GM20431 (cell line): ENCODE measurements at regions not wholly inside any gene's neighbourhood (a gene's known extent, or its start where the extent isn't known, plus 50 kb on each side); places are given as distances from the start of the nearest gene placed in this dataset.

Experiments
- in situ Hi-C: fragments of 300-500 bp; cut with MseI, MboI; formaldehyde crosslinking; loops from one replicate; pipeline ENCODE4 v1.15.0; 2020; ENCODE audit warnings: low sequenced_read_pairs; ENCODE audit not compliant: unreplicated experiment

DNA sequence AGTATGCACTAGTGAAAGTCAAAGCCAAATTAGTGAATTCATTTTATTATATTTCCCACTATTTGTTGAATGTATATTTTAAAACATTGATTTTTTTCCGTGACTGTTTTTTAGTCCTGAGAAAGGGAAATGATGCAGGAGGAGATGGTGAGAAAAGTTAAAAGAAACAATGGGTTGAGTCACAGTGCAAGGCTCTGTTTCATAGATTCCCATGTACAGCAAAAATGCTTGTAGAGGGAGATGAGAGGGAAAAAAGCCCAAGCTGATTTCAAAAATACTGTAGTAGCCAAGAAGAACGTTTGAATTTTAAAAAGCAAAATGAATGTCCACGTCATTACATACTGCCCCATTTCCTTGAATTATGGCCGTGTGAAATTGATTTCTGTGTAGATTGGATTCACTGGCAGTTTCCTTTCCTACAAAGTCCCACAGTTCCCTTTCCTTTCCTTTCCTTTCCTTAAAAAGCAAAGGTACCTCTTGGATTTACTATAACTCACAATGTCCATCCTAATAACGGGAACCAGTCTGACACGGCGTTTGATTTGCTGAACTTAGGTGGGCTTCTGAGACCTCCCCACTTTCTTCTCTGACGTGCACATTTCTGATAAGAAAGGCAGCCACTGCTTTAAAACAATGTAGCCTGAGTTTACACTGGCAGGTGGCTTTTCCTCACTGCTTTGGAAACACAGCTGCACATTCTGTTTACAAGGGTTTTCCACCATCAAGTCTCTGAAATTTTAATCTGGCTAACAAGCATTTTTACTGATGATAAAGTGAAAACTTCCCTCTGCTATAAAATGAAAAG is 63.7 kb downstream of the SPCS3 start:
- in situ Hi-C loops, result loop anchor here (25.0 kb wide), 2 partner anchors 254 to 404 kb away; partner anchors contain the start of gene VEGFC

DNA sequence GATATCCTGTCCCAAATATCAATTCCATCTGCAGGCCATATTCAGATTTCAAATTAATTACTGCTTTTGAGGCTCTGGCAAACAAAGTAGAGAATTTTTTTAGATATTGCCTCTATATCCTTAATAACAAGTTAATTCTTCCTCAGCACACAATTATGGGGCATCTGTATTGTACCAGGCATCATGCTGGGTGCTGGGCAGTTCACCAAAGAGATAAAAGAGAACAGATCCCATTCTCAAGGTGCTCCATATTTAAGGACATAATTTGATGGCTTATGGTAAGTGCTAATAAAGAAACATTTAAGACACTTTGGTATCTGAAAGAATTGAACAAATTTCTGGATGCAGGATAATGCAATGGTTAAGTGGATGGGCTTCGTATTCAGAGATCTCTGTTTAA is 65.8 kb downstream of the SPCS3 start:
- in situ Hi-C loops, result loop anchor here (25.0 kb wide), 2 partner anchors 252 to 402 kb away; partner anchors contain the start of gene VEGFC

DNA sequence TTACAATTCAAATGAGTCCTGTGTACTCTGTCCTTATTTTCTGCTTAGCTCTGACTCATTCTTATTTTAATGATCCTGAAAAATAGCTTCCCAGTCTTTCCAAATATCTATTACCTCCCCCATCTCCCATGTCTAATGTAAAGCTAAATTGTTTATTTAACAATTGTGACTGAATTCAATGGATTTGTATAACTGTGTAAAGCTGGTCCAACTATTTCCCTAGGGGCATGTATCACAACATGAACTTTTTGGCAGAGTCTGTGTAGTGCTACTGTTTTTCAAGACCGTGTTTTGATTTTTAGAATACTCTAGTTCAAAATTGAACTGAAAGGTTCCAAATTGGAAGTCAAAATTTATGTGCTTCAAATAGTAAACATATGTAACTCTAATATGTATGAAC is 67.8 kb downstream of the SPCS3 start:
- in situ Hi-C loops, result loop anchor here (25.0 kb wide), 2 partner anchors 250 to 400 kb away; partner anchors contain the start of gene VEGFC

DNA sequence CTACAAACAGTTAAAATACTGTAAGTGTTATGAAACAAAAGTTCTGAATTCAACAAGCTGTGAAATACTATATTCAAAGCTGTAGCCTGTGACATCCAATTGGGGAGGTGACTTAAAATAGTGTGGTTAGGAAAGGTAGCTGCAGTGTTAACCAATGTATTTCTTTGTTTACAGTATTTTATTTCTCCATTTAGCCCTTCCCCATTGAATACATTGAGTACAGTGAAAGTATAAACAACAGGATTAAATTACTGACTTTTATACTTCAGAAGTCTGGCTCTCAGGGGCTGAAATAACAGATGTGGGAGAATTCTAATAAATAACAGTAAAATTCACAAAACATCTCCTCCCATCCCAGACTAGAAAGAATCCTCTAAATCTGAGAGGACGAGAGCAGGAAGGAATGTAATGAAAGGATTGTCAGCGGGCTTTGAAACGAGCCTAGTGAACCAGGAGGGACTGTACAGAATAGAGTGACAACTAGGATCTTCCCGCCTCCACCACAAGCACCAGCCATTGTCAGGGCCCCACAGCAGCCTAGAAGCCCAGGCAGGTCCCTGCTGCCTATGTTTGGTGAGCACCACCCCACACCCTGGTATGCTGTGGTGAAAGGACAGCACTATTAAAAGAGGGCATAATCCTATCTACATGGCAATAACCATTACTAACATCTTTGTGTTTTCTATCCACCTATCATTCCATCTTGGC is 73.7 kb downstream of the SPCS3 start:
- in situ Hi-C loops, result loop anchor here (25.0 kb wide), 2 partner anchors 244 to 394 kb away; partner anchors contain the start of gene VEGFC

DNA sequence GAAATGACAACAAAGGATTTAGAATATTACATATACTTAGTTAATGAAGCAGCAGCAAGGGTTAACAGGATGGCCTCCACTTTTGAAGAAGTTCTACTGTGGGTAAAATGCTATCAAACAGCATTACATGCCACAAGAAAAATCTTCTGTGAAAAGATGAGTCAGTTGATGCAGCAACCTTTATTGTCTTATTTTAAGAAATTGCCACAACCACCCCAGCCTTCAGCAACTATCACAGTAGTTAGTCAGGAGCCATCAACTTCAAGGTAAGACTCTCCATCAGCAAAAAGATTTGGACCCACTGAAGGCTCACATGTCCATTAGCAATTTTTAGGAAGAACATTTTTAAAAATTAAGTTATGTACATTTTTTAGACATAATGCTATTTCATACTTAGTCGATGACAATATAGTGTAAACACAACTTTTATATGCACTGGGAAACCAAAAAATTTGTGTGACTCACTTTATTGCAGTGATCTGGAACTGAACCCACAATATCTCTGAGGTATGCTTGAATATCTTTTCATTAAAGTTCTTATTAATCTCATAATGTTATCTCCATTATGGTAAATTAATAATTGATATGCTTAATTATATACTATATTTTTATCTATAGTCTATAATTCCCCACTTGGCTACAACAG is 81.2 kb downstream of the SPCS3 start:
- in situ Hi-C loops, result no loop called here

DNA sequence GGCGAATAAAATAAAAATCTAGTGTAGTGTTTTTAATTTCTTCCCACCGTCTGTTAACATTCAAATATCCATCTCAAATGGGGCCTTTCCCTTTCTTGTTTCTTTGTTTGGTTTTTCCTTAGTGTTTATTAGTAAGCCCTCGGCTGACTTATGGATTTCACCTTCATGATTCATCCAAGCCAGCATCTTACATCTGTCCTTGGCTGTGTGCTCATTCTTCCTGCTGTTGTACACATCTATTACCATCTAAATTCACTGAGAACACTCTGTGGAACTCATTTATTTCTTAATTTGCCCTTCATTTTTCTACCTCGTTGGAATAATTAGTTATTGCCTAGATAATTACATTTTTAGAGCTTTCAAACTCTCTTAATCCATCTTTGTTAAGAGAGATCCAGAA is 84.9 kb downstream of the SPCS3 start:
- in situ Hi-C loops, result no loop called here

DNA sequence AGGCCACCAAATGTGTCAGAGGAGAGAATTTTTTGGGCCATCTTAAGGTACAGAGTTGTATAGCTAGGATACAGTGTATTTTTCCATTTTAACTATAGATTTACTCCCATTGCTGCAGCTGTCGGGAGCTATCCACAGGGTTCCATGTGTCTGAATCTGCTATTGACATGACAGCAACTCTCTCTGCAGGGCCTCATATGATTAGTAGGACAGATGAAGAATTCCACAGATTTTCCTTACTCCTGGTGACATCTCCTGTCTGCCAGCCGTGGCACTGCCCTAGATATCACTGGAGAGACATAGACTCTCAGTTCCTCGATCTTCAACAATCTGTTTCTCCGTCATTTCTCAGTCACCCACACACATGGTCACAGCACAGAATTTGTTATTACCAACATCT is 86.5 kb downstream of the SPCS3 start:
- in situ Hi-C loops, result no loop called here

DNA sequence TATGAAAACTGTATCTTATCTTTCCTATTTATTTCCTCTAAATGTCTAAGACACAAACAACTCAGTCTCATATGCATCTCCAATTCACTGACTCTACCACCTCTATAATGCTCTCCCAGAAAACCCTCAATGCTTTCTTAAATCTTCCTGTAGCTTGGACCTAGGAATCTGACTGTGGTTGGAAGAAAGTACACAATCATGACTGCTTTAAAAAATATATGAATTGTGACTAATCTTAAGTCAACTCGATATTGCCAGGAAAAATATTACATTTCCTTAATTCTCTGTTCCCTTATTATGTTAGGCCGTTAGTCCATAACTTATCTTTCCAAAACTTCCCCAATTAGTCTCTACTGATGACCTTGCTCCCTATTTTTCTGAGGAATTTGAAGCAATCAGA is 87.0 kb downstream of the SPCS3 start:
- in situ Hi-C loops, result no loop called here

DNA sequence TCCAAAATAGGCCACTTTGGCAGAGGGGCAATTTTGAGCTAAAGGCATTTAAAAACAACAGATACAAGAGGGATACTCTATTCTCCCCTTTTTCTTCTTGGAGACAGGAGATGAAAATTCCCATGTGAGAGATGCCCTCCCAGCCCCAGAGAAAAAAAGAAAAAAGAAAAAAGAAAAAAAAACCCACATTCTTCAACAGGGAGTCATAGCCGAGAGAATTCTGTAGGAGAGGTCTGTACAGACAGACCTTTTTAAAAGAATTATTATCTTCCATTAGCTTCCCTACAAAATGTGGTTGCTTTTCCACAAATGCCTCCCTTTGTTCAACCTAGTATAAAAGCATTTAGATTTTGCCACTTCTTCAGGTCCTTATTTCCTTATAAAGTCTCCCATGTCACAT is 89.9 kb downstream of the SPCS3 start:
- in situ Hi-C loops, result no loop called here

DNA sequence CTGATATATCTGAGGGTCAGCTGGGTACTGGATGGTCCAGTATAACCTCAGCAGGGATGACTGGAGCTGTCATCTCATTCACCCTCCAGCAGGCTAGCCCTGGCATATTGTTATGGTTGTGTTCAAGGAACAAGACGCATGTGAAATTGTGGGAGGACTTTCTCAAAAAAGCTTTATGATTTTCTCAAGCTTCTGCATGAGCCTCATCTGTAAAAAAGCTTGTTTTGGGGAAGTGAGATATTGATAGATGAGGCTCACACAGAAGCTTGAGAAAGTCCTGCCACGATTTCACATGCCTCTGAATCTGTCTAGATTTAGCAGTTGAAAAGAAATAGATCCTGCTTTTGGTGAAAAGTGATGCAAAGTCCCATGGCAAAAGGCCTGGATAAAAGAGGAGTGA is 93.4 kb downstream of the SPCS3 start:
- in situ Hi-C loops, result no loop called here

DNA sequence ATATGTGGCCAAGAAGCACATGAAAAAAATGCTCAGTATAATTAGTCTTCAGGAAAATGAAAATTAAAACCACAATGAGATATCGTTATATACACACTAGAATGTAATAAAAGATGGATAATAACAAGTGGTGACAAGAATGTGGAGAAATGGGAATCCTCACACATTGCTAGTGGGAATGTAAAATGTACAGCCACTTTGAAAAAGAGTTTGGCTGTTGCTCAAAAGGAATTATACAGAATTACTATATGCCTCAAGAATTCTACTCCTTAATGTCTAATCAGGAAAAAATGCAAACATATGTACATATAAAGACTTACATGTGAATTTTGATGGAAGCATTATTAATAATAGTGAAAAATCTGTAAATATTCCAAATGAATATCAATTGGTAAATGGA is 102.2 kb downstream of the SPCS3 start:
- in situ Hi-C loops, result no loop called here

DNA sequence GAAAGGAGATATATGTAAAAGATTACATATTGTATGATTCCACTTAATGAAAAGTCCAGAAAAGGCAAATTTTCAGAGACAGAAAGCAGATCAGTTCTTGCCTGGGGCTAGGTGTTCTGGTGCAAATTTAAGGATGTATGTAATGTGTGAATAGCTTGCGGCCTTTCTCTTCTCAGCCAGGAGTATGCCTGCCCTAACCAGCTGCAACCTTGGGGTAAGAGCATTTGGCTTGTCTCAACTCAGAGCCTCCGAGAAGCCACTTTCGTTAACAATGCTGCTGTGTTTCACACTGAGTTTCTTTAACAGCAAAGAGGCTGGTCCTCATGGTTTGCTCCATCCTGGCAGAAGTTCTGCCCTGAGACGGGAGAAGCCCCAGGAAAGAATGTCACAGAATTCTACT is 102.7 kb downstream of the SPCS3 start:
- in situ Hi-C loops, result no loop called here

DNA sequence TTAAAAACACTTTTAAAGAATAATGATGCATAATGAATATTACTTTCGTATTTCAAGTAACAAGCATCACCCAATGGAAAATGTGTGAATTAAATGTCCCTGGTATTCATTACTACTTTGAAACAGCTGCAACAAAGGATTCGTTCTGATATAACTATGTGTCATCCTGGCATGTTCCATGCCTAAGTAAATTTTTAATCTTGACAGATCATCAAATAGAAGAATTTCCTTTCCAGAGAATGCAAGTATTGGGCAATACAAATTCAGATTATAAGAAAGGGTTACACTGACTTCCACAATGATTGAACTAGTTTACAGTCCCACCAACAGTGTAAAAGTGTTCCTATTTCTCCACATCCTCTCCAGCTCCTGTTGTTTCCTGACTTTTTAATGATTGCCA is 105.3 kb downstream of the SPCS3 start:
- in situ Hi-C loops, result no loop called here

DNA sequence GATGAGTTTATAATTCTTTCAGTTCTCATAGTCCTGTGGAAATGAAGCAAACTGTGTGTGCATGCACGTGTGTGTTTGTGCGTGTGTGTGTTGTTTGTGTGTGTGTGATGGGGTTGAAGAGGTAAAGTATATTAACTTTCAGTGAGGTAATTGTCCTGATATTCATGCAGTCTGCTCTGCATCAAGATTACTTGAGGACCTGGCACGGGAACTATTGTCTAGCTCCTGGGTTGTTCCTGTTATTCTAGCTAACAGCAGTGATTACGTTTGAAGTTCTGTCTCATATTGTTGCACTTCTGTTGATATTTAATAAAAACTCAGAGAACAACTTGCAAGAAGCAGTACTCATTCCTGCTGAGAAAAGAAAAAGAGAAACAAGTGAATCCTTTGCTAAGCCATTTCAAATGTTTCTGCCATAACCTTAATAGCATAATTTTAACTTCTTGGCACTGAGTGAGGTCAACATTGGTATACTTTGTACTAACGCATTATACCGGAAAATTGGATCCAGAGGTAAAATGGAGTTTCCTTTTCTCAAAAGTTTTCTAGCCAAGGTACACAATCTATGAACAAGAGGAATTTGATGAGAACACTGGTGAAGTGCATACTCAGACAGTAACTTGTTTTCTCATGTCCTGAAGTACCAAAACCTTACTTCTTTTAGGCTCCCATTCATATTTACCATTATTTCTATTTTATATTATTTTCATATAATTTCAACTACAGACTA is 113.2 kb downstream of the SPCS3 start:
- in situ Hi-C loops, result no loop called here

DNA sequence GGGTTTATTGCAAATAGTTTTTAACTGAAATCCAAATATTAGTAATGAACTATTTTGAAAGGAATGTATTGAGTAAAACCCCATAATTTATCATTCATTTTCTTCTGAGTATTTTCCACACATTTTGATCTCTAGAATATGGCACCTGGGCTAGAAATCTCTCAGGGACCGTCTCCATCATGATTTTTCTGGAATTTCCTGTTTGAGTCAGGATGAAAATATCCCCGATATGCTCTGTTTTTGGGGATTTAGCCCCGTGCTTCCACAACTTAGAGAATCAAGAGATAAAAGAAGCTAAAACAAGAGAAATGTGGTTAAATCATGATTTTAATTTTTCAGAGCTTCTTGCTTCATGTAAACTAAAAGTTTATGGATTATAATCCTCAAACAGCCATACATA is 114.2 kb downstream of the SPCS3 start:
- in situ Hi-C loops, result no loop called here

DNA sequence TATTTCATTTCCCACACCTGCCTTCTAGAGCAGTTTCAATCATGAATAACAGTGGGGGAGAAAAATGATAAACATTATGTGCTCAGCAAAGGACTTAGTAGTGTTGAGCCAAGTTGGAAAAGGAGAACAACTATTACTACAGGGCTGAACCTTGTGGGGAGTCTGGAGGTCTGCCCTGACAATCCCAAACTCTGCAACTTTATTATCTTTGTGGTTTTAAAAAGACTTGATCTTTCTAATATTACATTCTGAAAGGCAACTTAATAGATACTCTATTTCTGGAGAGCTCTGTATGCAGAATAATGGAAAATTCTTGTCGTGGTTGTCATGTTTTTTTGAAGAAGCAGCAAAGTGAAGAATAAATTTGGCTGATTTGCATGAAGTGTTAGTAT is 116.1 kb downstream of the SPCS3 start:
- in situ Hi-C loops, result no loop called here

DNA sequence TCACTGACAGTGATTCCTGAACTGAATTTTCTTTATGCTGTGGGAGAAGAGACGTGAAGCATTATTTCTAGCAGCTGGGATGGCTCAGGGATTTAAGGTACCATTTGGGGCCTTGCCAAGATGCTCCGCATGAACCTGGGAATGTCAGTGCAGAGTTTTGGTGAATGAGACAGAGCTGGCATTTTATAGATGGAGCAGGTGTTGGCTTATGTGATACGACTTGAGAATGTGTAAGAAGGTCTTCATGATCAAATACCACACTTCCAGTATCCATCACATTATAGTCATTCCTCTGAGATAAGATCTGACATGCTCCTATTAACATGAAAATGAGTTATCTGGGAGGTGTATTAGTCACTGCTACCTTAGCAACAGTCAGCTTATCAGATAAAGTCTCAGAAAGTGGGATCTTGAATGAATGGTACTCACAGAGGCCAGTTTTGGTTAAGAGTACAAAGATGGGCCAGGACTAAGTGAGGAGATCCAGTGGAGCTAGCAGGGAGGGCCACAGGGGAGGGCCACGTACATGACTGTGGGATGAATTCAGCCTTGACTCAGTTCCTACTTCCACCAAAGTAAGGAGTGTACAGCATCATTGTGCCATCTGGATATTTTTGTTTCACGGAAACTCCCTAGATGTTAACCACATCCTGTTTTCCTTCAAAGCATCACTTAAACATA is 116.7 kb downstream of the SPCS3 start:
- in situ Hi-C loops, result no loop called here

DNA sequence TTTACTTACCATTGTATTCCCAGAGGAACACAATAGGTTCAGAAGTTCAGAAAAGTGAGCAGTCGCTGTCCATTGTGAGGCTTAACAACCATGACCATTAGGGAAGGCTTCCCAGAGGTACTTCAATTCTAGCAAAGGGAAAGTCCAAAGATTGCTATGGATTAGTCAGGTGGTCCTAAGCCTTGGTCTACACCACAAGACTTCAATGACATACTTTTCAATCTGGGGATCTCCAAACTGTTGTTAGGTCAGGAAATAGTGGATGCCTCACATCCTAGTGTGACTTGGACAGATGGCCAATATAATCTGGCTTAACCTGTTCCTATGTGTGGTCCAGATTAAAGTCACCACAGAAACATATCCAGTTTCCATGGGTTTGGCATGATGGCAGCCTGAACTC is 118.0 kb downstream of the SPCS3 start:
- in situ Hi-C loops, result no loop called here

DNA sequence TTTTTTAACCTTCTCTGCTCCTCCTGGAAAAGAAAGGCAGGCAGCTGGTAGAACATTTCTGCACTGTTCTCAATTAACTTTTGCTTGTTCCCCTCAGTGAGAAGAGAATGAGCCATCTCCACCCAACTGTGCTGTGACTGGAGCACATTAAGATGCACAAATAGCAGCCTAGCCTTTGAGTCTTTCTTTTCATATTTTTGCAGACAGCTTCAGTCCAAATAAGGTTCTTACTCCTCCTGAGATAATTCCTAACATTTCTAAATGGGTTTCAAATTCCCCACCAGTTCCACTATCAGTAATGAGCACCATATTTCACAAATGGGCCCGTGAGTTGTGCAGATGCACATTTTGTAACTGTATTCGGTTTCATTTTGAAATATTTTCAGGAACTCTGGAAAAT is 118.6 kb downstream of the SPCS3 start:
- in situ Hi-C loops, result no loop called here

DNA sequence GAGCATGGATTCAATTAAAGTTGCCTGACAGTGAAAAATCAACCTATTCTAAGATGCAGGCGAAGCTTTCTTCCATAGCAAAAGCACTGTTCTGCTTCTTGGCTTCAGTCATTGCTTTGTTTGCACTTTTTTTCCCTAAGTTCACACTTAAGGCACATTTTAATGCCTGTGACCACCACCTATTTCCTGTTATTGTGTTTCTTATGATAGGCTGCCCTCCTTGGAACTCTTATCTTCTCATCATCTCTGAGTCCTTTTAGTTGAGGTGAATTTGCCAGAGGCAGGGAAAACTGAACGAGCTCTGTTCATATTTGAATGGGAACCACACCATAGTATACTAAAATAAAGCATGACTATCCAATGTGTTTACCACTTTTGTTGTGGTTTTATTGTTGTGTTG is 119.8 kb downstream of the SPCS3 start:
- in situ Hi-C loops, result no loop called here
